GM12878 (cell line): ENCODE measurements at regions not wholly inside any gene's neighbourhood (a gene's known extent, or its start where the extent isn't known, plus 50 kb on each side); places are given as distances from the start of the nearest gene placed in this dataset.

Experiments
- KDM1A ChIP-seq: fragments of 200-600 bp; sonication (generic); IDR thresholded peaks from 2 replicates; pipeline ENCODE4 v1.6.1; 2016; ENCODE audit warnings: borderline replicate concordance
- MEF2A ChIP-seq: IDR thresholded peaks from 2 replicates; pipeline ENCODE4 v1.6.1; 2011; ENCODE audit warnings: low read depth, mild to moderate bottlenecking, low read length, moderate library complexity; ENCODE audit not compliant: insufficient read depth
- NFXL1 ChIP-seq: fragments of 450-650 bp; IDR thresholded peaks from 2 replicates; pipeline ENCODE4 v1.6.1; 2017; ENCODE audit warnings: antibody characterized with exemption, mild to moderate bottlenecking, borderline replicate concordance
- REST ChIP-seq: IDR thresholded peaks from 2 replicates; pipeline ENCODE4 v1.6.1; 2012; ENCODE audit warnings: mild to moderate bottlenecking, low read depth, low read length

GRCh38 chrX:138761380-138761779, 49.9 kb upstream of the FGF13 start (continued):
- TF ChIP-seq NFXL1 (no peak), REST (no peak), MEF2A (no peak), KDM1A (no peak)
- TF ChIP-seq, all 136 proteins: peak for 0
